Smooth muscle cell (in vitro differentiated cells): ENCODE measurements at regions not wholly inside any gene's neighbourhood (a gene's known extent, or its start where the extent isn't known, plus 50 kb on each side); places are given as distances from the start of the nearest gene placed in this dataset.

Source experiments
- DNase-seq: peaks from one replicate; lab custom pipeline; 2025; ENCODE audit not compliant: unreplicated experiment; lab: John Stamatoyannopoulos, UW
- H2AFZ ChIP-seq: fragments of 200-600 bp; sonication (generic); 2 replicates; pipeline ENCODE4 v1.6.0; 2016; ENCODE audit warnings: antibody characterized with exemption, low read depth, mild to moderate bottlenecking
- H3F3A ChIP-seq: fragments of 200-600 bp; sonication (generic); 2 replicates; pipeline ENCODE4 v1.6.0; 2017; ENCODE audit warnings: antibody characterized with exemption, low read depth
- H3K27ac ChIP-seq: fragments of 200-600 bp; sonication (generic); 2 replicates; pipeline ENCODE4 v1.5.1; 2016; ENCODE audit warnings: low read depth, mild to moderate bottlenecking
- H3K27me3 ChIP-seq: fragments of 200-600 bp; sonication (generic); 2 replicates; pipeline ENCODE4 v1.6.1; 2016; ENCODE audit warnings: low read depth, mild to moderate bottlenecking
- H3K36me3 ChIP-seq: fragments of 200-600 bp; sonication (generic); 2 replicates; pipeline ENCODE4 v1.5.1; 2016; ENCODE audit warnings: low read depth
- H3K4me1 ChIP-seq: fragments of 200-600 bp; sonication (generic); 2 replicates; pipeline ENCODE4 v1.5.1; 2016; ENCODE audit warnings: low read depth
- H3K4me2 ChIP-seq: fragments of 200-600 bp; sonication (generic); 2 replicates; pipeline ENCODE4 v1.6.0; 2016; ENCODE audit warnings: mild to moderate bottlenecking
- H3K4me3 ChIP-seq: fragments of 200-600 bp; sonication (generic); 2 replicates; pipeline ENCODE4 v1.5.1; 2016; ENCODE audit warnings: mild to moderate bottlenecking
- H3K79me2 ChIP-seq: fragments of 200-600 bp; sonication (generic); 2 replicates; pipeline ENCODE4 v1.6.0; 2016; ENCODE audit warnings: low read depth, mild to moderate bottlenecking
- H3K9ac ChIP-seq: fragments of 200-600 bp; sonication (generic); 2 replicates; pipeline ENCODE4 v1.6.0; 2016; ENCODE audit warnings: low read depth
- H3K9me3 ChIP-seq: fragments of 200-600 bp; sonication (generic); replicated peaks from 2 replicates; pipeline ENCODE4 v1.5.1; 2016; ENCODE audit warnings: low read depth
- H4K20me1 ChIP-seq: fragments of 200-600 bp; sonication (generic); 2 replicates; pipeline ENCODE4 v1.6.0; 2016; ENCODE audit warnings: low read depth
- WGBS: methylation state at CpG from one replicate; pipeline ENCODE4 v1.1.7; 2016; ENCODE audit warnings: low lambda C conversion rate; 5-methylcytosine and 5-hydroxymethylcytosine counted together
- TF ChIP-seq, protein P1 (sequence below): fragments of 200-600 bp; sonication (generic); IDR thresholded peaks from 2 replicates; pipeline ENCODE4 v1.5.1; 2017; ENCODE audit warnings: borderline replicate concordance, mild to moderate bottlenecking, antibody characterized with exemption; ENCODE audit not compliant: insufficient read depth, poor library complexity, severe bottlenecking

DNA sequence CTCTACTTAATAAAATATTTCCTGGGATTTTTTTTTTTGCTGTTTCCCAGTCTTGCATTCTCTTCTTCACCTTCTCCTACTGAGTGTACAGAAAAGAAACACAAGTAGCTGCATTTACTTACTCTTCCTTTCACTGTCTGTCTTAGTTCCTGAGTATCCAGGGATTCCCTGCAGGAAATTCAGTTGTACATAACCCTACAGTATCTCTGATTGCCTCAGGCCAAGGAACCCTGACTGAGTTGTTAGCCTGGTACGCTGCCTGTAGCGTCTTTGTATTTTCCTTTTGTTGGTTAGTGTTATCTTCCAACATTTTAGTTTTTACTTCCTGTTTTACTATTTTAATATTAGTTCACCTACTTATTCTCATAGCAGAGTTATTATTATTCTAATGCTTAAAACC is 142.5 kb upstream of the ROBO1 start:
- no peak overlapping the region for H3K27ac ChIP-seq
- no peaks in the 10 kb centered on the region for H3K9me3 ChIP-seq
- WGBS = 49% methylated on average over 2 of the region's 2 CpGs
- H2AFZ ChIP-seq = no peak overlapping the region
- no peak overlapping the region for H3K4me2 ChIP-seq
- no peak for DNase-seq
- H3K9ac ChIP-seq = no peak overlapping the region
- no peaks in the 10 kb centered on the region for H3K4me1 ChIP-seq
- H3K36me3 ChIP-seq = no peaks in the 10 kb centered on the region
- H3K27me3 ChIP-seq = no peaks in the 10 kb centered on the region
- no peaks in the 10 kb centered on the region for H4K20me1 ChIP-seq
- no peaks in the 10 kb centered on the region for H3F3A ChIP-seq
- H3K4me3 ChIP-seq = no peak overlapping the region
- no peaks in the 10 kb centered on the region for H3K79me2 ChIP-seq
- TF ChIP-seq, protein P1, sequence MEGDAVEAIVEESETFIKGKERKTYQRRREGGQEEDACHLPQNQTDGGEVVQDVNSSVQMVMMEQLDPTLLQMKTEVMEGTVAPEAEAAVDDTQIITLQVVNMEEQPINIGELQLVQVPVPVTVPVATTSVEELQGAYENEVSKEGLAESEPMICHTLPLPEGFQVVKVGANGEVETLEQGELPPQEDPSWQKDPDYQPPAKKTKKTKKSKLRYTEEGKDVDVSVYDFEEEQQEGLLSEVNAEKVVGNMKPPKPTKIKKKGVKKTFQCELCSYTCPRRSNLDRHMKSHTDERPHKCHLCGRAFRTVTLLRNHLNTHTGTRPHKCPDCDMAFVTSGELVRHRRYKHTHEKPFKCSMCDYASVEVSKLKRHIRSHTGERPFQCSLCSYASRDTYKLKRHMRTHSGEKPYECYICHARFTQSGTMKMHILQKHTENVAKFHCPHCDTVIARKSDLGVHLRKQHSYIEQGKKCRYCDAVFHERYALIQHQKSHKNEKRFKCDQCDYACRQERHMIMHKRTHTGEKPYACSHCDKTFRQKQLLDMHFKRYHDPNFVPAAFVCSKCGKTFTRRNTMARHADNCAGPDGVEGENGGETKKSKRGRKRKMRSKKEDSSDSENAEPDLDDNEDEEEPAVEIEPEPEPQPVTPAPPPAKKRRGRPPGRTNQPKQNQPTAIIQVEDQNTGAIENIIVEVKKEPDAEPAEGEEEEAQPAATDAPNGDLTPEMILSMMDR = no peak

DNA sequence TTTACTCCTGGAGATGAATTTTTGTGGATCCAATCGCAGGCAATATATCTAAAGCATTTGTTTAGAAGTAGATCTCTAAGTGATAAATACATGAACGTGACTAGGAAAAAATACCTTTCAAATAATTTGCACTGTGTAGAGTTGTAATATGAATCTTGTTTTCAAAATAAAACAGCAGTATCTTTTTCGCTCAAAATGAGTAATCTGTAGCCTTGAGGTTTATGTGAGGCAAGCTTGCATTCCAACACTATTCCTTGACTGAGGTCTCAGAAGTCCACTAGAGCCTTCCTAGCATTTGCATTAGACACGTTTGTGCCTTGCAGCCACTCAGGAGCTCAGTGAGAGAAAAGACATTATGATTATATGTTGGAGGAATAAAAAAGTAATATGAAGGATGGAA is 138.3 kb upstream of the ROBO1 start:
- 82% methylated on average over 4 of the region's 4 CpGs for WGBS

DNA sequence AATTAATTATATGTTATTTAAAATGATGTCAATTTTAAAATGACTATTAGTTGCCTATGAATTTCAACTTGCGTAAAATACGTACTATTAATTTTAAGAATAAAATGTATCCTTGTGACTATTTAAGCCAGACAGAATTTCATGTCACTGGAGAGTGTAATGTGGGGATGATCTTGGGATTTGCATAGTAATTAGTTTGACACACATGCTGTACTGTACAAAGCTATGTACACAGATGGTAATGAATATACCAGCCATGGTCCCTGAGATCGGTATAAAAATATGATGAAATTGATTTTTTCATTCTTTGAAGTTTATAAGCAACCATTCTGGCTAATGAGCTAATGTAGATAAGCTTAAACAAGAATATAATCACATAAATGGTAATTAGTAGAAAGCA is 134.4 kb upstream of the ROBO1 start:
- WGBS = 96% methylated on average over 3 of the region's 3 CpGs
- H3K36me3 ChIP-seq = no peaks in the 10 kb centered on the region
- no peak overlapping the region for H3K4me2 ChIP-seq
- H3K9me3 ChIP-seq = no peaks in the 10 kb centered on the region
- no peak for DNase-seq
- H3K27me3 ChIP-seq = no peaks in the 10 kb centered on the region
- no peaks in the 10 kb centered on the region for H4K20me1 ChIP-seq
- H3K9ac ChIP-seq = no peak overlapping the region
- no peak overlapping the region for H3K27ac ChIP-seq
- H3K4me3 ChIP-seq = no peak overlapping the region
- H3K79me2 ChIP-seq = no peaks in the 10 kb centered on the region
- no peaks in the 10 kb centered on the region for H3K4me1 ChIP-seq
- H2AFZ ChIP-seq = no peak overlapping the region
- H3F3A ChIP-seq = no peaks in the 10 kb centered on the region
- TF ChIP-seq, protein P1 = no peak

More for the DNA sequence above, 138.3 kb upstream of the ROBO1 start:
- Histone ChIP-seq H2AFZ (no peak overlapping the region), H3K4me3 (no peak overlapping the region), H3K9me3 (no peaks in the 10 kb centered on the region), H3K9ac (no peak overlapping the region), H4K20me1 (no peaks in the 10 kb centered on the region), H3K27ac (no peak overlapping the region), H3K36me3 (no peaks in the 10 kb centered on the region), H3K4me2 (no peak overlapping the region), H3F3A (no peaks in the 10 kb centered on the region), H3K27me3 (no peaks in the 10 kb centered on the region), H3K79me2 (no peaks in the 10 kb centered on the region), H3K4me1 (no peaks in the 10 kb centered on the region)
- TF ChIP-seq, protein P1 = no peak
- DNase-seq = no peak

DNA sequence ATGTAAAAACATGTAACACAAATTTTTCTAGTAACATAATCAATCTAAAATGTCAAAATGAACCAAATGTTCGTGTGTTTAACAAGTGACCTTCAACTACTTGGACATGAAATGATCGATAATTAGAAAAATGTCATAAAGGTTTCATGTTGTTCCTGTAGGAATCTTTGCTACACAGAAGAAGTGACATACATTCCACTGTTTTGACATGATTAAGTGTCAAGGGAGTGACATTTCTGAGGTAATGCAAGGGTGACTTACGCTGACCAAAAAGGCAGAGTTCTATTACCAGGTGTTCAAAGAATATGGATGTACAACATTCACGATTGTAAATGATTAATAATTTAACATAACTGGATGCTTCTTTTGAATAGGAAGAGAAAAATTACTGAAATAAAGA is 131.1 kb upstream of the ROBO1 start:
- Histone ChIP-seq H4K20me1 (no peaks in the 10 kb centered on the region), H3K4me1 (no peaks in the 10 kb centered on the region), H2AFZ (no peak overlapping the region), H3K9ac (no peak overlapping the region), H3K27me3 (no peaks in the 10 kb centered on the region), H3F3A (no peaks in the 10 kb centered on the region), H3K36me3 (no peaks in the 10 kb centered on the region), H3K27ac (no peak overlapping the region), H3K4me3 (no peak overlapping the region), H3K9me3 (no peaks in the 10 kb centered on the region), H3K79me2 (no peaks in the 10 kb centered on the region), H3K4me2 (no peak overlapping the region)
- no peak for DNase-seq
- 84% methylated on average over 4 of the region's 4 CpGs for WGBS
- TF ChIP-seq, protein P1 = no peak
